Epithelial cell of esophagus (primary cell): ENCODE measurements at regions not wholly inside any gene's neighbourhood (a gene's known extent, or its start where the extent isn't known, plus 50 kb on each side); places are given as distances from the start of the nearest gene placed in this dataset.
"Not testable (repeated sequence)": the region's sequence is repeated elsewhere in the genome, so short reads cannot be mapped to it uniquely, and the experiment has no call there.

ENCODE experiments used
- DNase-seq: peaks from one replicate; pipeline ENCODE4 v3.0.0; 2010; ENCODE audit warnings: low read depth
- H3K4me3 ChIP-seq: 2 replicates; pipeline ENCODE4 v1.5.1; 2011; ENCODE audit warnings: mild to moderate bottlenecking, low read length, control low read depth
- TF ChIP-seq, protein P1 (sequence below): IDR thresholded peaks from 2 replicates; pipeline ENCODE4 v1.5.1; 2011; ENCODE audit warnings: low read depth, mild to moderate bottlenecking, low read length, control low read depth, inconsistent platforms; ENCODE audit not compliant: insufficient read depth; ENCODE audit errors: missing control alignments

GRCh38 chr10:21292763-21293517 is 232.5 kb downstream of the SKIDA1 start:
- TF ChIP-seq, protein P1, sequence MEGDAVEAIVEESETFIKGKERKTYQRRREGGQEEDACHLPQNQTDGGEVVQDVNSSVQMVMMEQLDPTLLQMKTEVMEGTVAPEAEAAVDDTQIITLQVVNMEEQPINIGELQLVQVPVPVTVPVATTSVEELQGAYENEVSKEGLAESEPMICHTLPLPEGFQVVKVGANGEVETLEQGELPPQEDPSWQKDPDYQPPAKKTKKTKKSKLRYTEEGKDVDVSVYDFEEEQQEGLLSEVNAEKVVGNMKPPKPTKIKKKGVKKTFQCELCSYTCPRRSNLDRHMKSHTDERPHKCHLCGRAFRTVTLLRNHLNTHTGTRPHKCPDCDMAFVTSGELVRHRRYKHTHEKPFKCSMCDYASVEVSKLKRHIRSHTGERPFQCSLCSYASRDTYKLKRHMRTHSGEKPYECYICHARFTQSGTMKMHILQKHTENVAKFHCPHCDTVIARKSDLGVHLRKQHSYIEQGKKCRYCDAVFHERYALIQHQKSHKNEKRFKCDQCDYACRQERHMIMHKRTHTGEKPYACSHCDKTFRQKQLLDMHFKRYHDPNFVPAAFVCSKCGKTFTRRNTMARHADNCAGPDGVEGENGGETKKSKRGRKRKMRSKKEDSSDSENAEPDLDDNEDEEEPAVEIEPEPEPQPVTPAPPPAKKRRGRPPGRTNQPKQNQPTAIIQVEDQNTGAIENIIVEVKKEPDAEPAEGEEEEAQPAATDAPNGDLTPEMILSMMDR = no peak
- DNase-seq = peak; percentile 92
- peak overlapping the region; percentile 1 for H3K4me3 ChIP-seq

- no peak for DNase-seq
- TF ChIP-seq, protein P1 = no peak
- no peak overlapping the region for H3K4me3 ChIP-seq
Observed at GRCh38 chr10:21290499-21291160, 234.9 kb downstream of the SKIDA1 start.

- TF ChIP-seq, protein P1 = no peak
- no peak for DNase-seq
- H3K4me3 ChIP-seq = no peak overlapping the region
Observed at GRCh38 chr10:21289961-21290360, 235.5 kb downstream of the SKIDA1 start.

DNA sequence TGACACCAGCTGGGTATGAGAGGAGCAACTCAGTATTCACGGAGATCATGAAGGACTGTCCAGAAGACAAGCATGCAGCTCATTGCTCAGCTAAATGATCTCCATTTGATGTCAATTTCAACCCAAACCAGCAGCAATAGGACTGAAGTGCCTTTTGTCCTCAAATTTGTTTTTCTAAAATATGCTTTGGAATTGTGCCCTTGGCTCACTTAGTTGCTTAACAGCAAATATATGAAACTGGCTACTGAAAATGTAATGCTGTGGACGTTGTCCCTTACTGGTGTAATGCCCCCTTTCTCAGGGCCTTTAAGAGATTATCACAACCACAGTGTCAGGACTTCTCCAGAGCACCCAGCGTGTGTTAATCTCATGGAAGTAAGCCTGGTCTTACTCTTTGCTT is 236.2 kb downstream of the SKIDA1 start:
- no peak for DNase-seq
- TF ChIP-seq, protein P1 = no peak
- no peak overlapping the region for H3K4me3 ChIP-seq

DNA sequence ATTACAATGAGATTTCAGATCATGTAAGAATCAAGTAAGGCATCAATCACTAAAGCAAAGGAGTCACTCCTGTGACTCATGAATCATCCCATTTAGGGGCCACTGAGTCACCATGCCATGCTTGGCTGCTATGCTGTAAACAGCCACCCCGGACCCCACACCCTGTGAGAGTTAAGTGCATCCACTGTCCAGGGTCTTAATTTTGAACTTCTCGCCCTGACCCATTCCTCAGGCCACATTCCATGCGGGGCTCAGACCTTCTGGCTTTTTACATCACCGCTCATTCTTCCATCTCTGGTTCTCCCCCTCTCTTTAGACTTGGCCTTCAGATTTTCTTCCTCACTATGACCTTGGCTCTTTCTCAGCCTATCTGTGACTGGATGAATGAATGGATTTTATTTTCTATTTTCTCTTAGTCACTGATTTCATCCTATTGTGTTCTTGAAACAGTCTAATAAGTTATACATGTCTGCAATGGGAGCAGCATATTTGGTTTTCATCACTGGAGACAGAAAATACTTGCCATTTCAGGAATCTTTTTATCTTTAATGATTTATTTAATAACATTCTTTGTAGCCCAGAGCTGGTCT is 239.6 kb downstream of the SKIDA1 start:
- DNase-seq = peak; percentile 62
- H3K4me3 ChIP-seq = no peak overlapping the region
- TF ChIP-seq, protein P1 = no peak

- no peak for DNase-seq
- TF ChIP-seq, protein P1 = no peak
- no peak overlapping the region for H3K4me3 ChIP-seq
Observed at GRCh38 chr10:21285207-21285606, 240.3 kb downstream of the SKIDA1 start.

DNA sequence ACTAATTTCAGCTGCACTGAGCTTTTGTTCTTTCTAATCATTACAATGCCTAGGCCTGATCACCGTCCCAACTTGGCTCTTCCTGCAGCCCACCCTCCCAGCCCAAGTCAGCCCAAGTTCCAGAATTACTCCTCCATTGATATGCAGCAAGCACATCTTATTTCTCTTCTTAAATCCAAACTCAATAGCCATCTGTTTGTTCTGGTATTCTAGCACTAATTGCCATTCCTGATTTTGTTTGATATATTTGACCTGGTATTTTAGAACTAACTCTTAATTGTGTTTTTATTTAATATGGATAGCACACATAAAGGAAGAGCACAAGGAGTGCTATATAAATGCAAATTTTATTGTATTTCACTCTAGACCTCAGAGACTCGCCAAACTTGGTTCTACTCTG is 241.2 kb downstream of the SKIDA1 start:
- TF ChIP-seq, protein P1 = no peak
- H3K4me3 ChIP-seq = no peak overlapping the region
- no peak for DNase-seq

GRCh38 chr10:21283053-21283452 is 242.4 kb downstream of the SKIDA1 start:
- DNase-seq, H3K4me3 ChIP-seq: not testable (repeated sequence)
